C4-2B (cell line): ENCODE measurements at regions not wholly inside any gene's neighbourhood (a gene's known extent, or its start where the extent isn't known, plus 50 kb on each side); places are given as distances from the start of the nearest gene placed in this dataset.

ENCODE experiments used
- ZFX ChIP-seq: fragments of 450-650 bp; IDR thresholded peaks from 2 replicates; pipeline ENCODE4 v1.6.1; 2017
- TF ChIP-seq, protein P1 (sequence below): fragments of 450-650 bp; conservative IDR thresholded peaks from 2 replicates; pipeline ENCODE4 v1.5.1; 2017; ENCODE audit warnings: mild to moderate bottlenecking

DNA sequence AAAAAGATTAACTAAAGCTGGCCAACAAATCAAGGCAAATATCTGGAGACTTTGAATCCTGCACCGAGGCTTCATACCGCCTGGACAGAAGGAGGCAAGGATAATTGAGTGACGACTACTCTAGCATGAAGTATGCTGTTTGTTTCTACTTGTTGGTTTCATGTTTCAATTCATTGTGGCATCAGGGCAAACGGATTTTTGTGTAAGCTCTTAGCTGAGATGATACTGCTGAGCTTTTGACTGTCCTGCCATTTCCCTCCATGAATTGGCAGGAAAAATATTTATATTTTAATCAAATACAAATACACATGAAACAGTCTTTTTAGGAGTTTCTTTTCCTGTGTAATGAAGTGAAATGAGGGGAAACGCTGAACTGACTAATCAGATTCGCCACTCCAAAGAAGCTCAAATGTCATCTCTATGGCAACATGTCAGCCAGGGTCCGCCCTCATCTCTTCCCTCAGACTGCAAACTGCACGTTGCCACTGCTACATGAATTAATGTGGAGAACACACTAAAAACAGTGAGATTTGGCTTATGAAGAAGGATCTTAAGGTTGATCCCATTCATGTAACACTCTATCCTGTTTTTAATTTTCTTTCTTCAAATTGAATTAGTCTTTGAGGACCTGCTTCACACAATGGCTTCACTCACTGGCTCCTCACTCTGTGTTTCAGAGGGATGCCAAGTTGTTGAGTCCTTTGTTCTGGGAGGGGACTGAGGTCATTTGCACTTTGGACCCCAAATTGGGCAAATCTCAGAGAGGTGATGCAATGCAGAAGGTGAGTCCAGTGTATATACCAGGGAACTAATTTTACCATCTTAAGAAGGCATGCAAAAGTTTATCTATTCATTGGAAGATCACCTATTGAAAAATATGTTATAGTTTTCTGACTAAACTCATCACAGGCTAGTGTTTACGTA lies 149.6 kb upstream of the MID1 start:
- TF ChIP-seq, protein P1, sequence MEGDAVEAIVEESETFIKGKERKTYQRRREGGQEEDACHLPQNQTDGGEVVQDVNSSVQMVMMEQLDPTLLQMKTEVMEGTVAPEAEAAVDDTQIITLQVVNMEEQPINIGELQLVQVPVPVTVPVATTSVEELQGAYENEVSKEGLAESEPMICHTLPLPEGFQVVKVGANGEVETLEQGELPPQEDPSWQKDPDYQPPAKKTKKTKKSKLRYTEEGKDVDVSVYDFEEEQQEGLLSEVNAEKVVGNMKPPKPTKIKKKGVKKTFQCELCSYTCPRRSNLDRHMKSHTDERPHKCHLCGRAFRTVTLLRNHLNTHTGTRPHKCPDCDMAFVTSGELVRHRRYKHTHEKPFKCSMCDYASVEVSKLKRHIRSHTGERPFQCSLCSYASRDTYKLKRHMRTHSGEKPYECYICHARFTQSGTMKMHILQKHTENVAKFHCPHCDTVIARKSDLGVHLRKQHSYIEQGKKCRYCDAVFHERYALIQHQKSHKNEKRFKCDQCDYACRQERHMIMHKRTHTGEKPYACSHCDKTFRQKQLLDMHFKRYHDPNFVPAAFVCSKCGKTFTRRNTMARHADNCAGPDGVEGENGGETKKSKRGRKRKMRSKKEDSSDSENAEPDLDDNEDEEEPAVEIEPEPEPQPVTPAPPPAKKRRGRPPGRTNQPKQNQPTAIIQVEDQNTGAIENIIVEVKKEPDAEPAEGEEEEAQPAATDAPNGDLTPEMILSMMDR = no peak
- TF ChIP-seq ZFX = no peak
